Mesothelial cell of epicardium (in vitro differentiated cells): ENCODE measurements at regions not wholly inside any gene's neighbourhood (a gene's known extent, or its start where the extent isn't known, plus 50 kb on each side); places are given as distances from the start of the nearest gene placed in this dataset.
A peak's percentile ranks its signal among the peaks of the same experiment; 100 is the strongest.
"Not testable (repeated sequence)": the region's sequence is repeated elsewhere in the genome, so short reads cannot be mapped to it uniquely, and the experiment has no call there.

Source experiments
- DNase-seq, 2 experiments: peaks; one replicate each; pipeline ENCODE4 v3.0.0; 2021; ENCODE audit warnings: low spot score in 2 of 2; ENCODE audit not compliant: unreplicated experiment in 2 of 2
- H3K27ac Mint-ChIP-seq: 2 replicates; pipeline ENCODE4 v1.8.0; 2021; ENCODE audit warnings: mixed read lengths
- H3K27me3 Mint-ChIP-seq: 2 replicates; pipeline ENCODE4 v1.8.0; 2021; ENCODE audit warnings: low read depth, mixed read lengths
- H3K36me3 Mint-ChIP-seq: 2 replicates; pipeline ENCODE4 v1.8.0; 2021; ENCODE audit warnings: mixed read lengths
- H3K4me1 Mint-ChIP-seq: 2 replicates; pipeline ENCODE4 v1.8.0; 2021; ENCODE audit warnings: mixed read lengths
- H3K4me3 Mint-ChIP-seq: 2 replicates; pipeline ENCODE4 v1.8.0; 2021; ENCODE audit warnings: mild to moderate bottlenecking, moderate library complexity, mixed read lengths
- H3K9me3 Mint-ChIP-seq: 2 replicates; pipeline ENCODE4 v1.8.0; 2021; ENCODE audit warnings: mixed read lengths
- TF ChIP-seq, protein P1 (sequence below): fragments of 200-600 bp; sonication (generic); IDR thresholded peaks from one replicate; pipeline ENCODE4 v1.5.0; 2021; ENCODE audit warnings: antibody characterized with exemption; ENCODE audit not compliant: unreplicated experiment

DNA sequence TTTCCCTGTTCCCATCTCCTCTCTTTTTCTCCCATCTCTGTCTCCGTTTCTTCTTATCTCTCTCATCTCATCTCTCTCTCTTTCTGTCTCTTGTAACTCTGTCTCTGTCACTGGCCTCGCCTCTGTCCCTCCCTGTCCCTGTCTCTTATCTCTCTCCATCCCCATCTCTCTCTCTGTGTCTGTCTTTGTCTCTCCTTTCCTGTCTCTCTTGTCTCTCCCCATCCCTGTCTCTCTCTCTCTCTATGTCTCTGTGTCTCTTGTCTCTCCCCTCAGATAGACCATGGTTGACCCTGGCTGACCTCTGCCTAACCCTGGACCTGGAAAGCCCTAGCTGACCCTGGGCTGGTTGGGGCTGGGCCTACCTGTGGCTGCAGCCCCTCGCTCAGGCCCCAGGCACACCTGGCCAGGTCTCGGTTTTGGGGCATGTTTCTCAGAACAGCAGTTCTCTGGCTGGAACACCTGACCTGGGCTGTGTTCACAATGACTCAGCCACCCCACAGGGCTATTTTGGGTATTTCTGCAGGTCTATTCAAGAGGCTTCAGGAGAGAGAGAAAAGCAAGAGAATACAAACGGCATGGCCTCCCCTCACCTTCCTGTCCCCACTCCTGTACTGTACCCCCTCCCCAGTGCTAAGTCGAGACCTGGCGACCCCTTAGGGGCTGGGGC, 174.4 kb downstream of the TMEM121 start:
- DNase-seq = no peak
- Mint-ChIP-seq H3K4me1 (no peaks in the 10 kb centered on the region), H3K36me3 (peaks cover 8% of the 10 kb centered on the region), H3K4me3 (no peak overlapping the region), H3K27me3 (no peaks in the 10 kb centered on the region), H3K9me3 (peaks cover 33% of the 10 kb centered on the region), H3K27ac (no peak overlapping the region)
- TF ChIP-seq, protein P1, sequence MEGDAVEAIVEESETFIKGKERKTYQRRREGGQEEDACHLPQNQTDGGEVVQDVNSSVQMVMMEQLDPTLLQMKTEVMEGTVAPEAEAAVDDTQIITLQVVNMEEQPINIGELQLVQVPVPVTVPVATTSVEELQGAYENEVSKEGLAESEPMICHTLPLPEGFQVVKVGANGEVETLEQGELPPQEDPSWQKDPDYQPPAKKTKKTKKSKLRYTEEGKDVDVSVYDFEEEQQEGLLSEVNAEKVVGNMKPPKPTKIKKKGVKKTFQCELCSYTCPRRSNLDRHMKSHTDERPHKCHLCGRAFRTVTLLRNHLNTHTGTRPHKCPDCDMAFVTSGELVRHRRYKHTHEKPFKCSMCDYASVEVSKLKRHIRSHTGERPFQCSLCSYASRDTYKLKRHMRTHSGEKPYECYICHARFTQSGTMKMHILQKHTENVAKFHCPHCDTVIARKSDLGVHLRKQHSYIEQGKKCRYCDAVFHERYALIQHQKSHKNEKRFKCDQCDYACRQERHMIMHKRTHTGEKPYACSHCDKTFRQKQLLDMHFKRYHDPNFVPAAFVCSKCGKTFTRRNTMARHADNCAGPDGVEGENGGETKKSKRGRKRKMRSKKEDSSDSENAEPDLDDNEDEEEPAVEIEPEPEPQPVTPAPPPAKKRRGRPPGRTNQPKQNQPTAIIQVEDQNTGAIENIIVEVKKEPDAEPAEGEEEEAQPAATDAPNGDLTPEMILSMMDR = no peak

DNA sequence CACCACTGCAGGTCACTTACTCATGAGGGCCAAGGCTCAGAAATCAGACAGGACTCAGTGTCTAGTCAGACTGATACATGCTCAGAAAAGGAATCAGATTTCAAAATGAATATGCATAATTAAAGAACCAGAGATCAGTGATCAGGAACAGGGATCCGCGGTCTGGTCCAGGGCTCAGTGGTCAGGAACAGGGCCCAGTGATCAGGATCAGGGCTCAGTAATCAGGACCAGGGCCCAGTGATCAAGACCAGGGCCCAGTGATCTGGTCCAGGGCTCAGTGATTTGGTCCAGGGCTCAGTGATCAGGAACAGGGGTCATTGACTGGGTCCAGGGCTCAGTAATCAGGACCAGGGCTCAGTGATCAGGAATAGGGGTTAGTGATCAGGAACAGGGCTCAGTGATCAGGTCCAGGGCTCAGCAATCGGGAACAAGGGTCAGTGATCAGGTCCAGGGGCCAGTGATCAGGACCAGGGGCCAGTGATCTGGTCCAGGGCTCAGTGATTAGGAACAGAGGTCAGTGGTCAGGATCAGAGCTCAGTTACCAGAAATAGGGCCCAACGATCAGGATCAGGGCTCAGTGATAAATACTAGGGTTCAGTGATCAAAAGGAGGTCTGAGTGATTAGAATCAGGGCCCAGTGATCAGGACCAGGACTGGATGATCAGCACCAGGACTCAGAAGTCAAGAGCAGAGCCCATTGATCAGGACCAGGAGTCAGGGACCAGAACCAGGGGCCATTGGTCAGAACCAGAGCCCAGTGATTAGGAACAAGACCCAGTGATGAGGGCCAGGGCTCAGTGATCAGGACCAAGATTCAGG, 175.3 kb downstream of the TMEM121 start:
- TF ChIP-seq, protein P1 = no peak
- H3K9me3 Mint-ChIP-seq = peaks cover 33% of the 10 kb centered on the region
- no peaks in the 10 kb centered on the region for H3K4me1 Mint-ChIP-seq
- no peaks in the 10 kb centered on the region for H3K27me3 Mint-ChIP-seq
- DNase-seq = no peak
- H3K27ac Mint-ChIP-seq = no peak overlapping the region
- no peak overlapping the region for H3K4me3 Mint-ChIP-seq
- H3K36me3 Mint-ChIP-seq = peaks cover 8% of the 10 kb centered on the region

- peaks cover 8% of the 10 kb centered on the region for H3K36me3 Mint-ChIP-seq
- TF ChIP-seq, protein P1 = no peak
- H3K27ac Mint-ChIP-seq = no peak overlapping the region
- peak in 1 of 2 experiments; percentile 11 for DNase-seq
- no peaks in the 10 kb centered on the region for H3K4me1 Mint-ChIP-seq
- peaks cover 33% of the 10 kb centered on the region for H3K9me3 Mint-ChIP-seq
- no peak overlapping the region for H3K4me3 Mint-ChIP-seq
- H3K27me3 Mint-ChIP-seq = no peaks in the 10 kb centered on the region
Measured at GRCh38 chr14:105702275-105702817, 176.0 kb downstream of the TMEM121 start.

- H3K4me1 Mint-ChIP-seq, H3K4me3 Mint-ChIP-seq, DNase-seq, H3K36me3 Mint-ChIP-seq, H3K27ac Mint-ChIP-seq, H3K27me3 Mint-ChIP-seq: not testable (repeated sequence)
- H3K9me3 Mint-ChIP-seq = peaks cover 29% of the 10 kb centered on the region
Measured at GRCh38 chr14:105703044-105703665, 176.8 kb downstream of the TMEM121 start.

- peaks cover 26% of the 10 kb centered on the region for H3K9me3 Mint-ChIP-seq
- peak in 1 of 2 experiments; percentile 10 for DNase-seq
- H3K27ac Mint-ChIP-seq = not testable (repeated sequence)
Measured at GRCh38 chr14:105704091-105704490, 177.7 kb downstream of the TMEM121 start.

GRCh38 chr14:105704492-105704891, 178.1 kb downstream of the TMEM121 start:
- peaks cover 26% of the 10 kb centered on the region for H3K9me3 Mint-ChIP-seq
- not testable (repeated sequence) for H3K4me1 Mint-ChIP-seq, H3K36me3 Mint-ChIP-seq, H3K27ac Mint-ChIP-seq, H3K4me3 Mint-ChIP-seq, DNase-seq, H3K27me3 Mint-ChIP-seq

More at GRCh38 chr14:105704091-105704490, 177.7 kb downstream of the TMEM121 start:
- H3K4me3 Mint-ChIP-seq, H3K4me1 Mint-ChIP-seq, H3K27me3 Mint-ChIP-seq, H3K36me3 Mint-ChIP-seq: not testable (repeated sequence)

- H3K4me3 Mint-ChIP-seq, H3K27me3 Mint-ChIP-seq, H3K27ac Mint-ChIP-seq, H3K36me3 Mint-ChIP-seq, H3K4me1 Mint-ChIP-seq, DNase-seq: not testable (repeated sequence)
- H3K9me3 Mint-ChIP-seq = peaks cover 21% of the 10 kb centered on the region
Measured at GRCh38 chr14:105705512-105705861, 179.1 kb downstream of the TMEM121 start.

- not testable (repeated sequence) for H3K4me3 Mint-ChIP-seq, H3K36me3 Mint-ChIP-seq, H3K27ac Mint-ChIP-seq, H3K4me1 Mint-ChIP-seq, H3K27me3 Mint-ChIP-seq
- peak in 1 of 2 experiments; percentile 28 for DNase-seq
- peaks cover 16% of the 10 kb centered on the region for H3K9me3 Mint-ChIP-seq
Measured at GRCh38 chr14:105705862-105706700, 179.7 kb downstream of the TMEM121 start.

- H3K27me3 Mint-ChIP-seq, H3K36me3 Mint-ChIP-seq, H3K27ac Mint-ChIP-seq, H3K4me1 Mint-ChIP-seq, H3K4me3 Mint-ChIP-seq: not testable (repeated sequence)
- DNase-seq = peak in 1 of 2 experiments; percentile 29
- H3K9me3 Mint-ChIP-seq = peaks cover 11% of the 10 kb centered on the region
Measured at GRCh38 chr14:105706701-105707019, 180.3 kb downstream of the TMEM121 start.

- H3K9me3 Mint-ChIP-seq, H3K4me1 Mint-ChIP-seq, H3K27me3 Mint-ChIP-seq, H3K36me3 Mint-ChIP-seq, H3K4me3 Mint-ChIP-seq, H3K27ac Mint-ChIP-seq: not testable (repeated sequence)
- DNase-seq = peak in 1 of 2 experiments; percentile 40
Measured at GRCh38 chr14:105707099-105707498, 180.7 kb downstream of the TMEM121 start.
